Vagina (tissue), 2 donors: ENCODE measurements at regions not wholly inside any gene's neighbourhood (a gene's known extent, or its start where the extent isn't known, plus 50 kb on each side); places are given as distances from the start of the nearest gene placed in this dataset.

Source experiments
- POLR2A ChIP-seq, 2 donors: fragments of 450-650 bp; IDR thresholded peaks; one replicate each; pipeline ENCODE4 v1.6.1; 2017; ENCODE audit warnings: antibody characterized with exemption in 2 of 2, mild to moderate bottlenecking in 2 of 2, moderate library complexity in 2 of 2
- POLR2AphosphoS5 ChIP-seq, 2 donors: sonication (generic); formaldehyde crosslinking; IDR thresholded peaks; one replicate each; pipeline ENCODE4 v1.9.0; 2017; ENCODE audit warnings: antibody characterized with exemption in 2 of 2, mild to moderate bottlenecking in 2 of 2, low read depth in 1 of 2; ENCODE audit not compliant: insufficient read depth in 1 of 2
- TF ChIP-seq, protein P1 (sequence below), 3 experiments: fragments of 450-650 bp in 2 of 3; fragments of 200-600 bp in 1 of 3; sonication (generic) in 1 of 3; IDR thresholded peaks; one replicate each; pipeline ENCODE4 v1.5.1; 2017 to 2019; ENCODE audit warnings: antibody characterized with exemption in 3 of 3, mild to moderate bottlenecking in 2 of 3, moderate library complexity in 2 of 3

GRCh38 chr12:73017981-73018380 lies 745.8 kb downstream of the TRHDE start:
- TF ChIP-seq, protein P1, sequence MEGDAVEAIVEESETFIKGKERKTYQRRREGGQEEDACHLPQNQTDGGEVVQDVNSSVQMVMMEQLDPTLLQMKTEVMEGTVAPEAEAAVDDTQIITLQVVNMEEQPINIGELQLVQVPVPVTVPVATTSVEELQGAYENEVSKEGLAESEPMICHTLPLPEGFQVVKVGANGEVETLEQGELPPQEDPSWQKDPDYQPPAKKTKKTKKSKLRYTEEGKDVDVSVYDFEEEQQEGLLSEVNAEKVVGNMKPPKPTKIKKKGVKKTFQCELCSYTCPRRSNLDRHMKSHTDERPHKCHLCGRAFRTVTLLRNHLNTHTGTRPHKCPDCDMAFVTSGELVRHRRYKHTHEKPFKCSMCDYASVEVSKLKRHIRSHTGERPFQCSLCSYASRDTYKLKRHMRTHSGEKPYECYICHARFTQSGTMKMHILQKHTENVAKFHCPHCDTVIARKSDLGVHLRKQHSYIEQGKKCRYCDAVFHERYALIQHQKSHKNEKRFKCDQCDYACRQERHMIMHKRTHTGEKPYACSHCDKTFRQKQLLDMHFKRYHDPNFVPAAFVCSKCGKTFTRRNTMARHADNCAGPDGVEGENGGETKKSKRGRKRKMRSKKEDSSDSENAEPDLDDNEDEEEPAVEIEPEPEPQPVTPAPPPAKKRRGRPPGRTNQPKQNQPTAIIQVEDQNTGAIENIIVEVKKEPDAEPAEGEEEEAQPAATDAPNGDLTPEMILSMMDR (IDR thresholded peaks at IDR 0.05), result no peak
- no peak for TF ChIP-seq POLR2A (IDR thresholded peaks at IDR 0.05)
- no peak for TF ChIP-seq POLR2AphosphoS5 (IDR thresholded peaks at IDR 0.05; ENCODE audit: insufficient read depth in 1 of 2, low read depth in 1 of 2)
